ENCODE measurements at regions not wholly inside any gene's neighbourhood (a gene's known extent, or its start where the extent isn't known, plus 50 kb on each side); places are given as distances from the start of the nearest gene placed in this dataset.
"Not testable (repeated sequence)": the region's sequence is repeated elsewhere in the genome, so short reads cannot be mapped to it uniquely, and the experiment has no call there.

DNA sequence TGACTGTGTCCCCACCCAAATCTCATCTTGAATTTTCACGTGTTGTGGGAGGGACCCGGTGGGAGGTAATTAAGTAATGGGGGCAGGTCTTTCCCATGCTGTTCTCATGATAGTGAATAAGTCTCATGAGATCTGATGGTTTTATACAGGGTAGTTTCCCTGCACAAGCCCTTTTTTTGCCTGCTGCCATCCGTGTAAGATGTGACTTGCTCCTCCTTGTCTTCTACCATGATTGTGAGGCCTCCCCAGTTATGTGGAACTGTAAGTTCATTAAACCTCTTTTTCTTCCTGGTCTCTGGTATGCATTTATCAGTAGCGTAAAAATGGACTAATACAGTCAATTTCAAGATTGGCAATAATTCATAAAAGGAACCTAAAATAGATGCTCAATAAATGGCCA is 261.0 kb downstream of the ETV1 start:
- H3K27ac Mint-ChIP-seq; H3K9me3 Mint-ChIP-seq; ATAC-seq (replicated peaks); H3K4me1 Mint-ChIP-seq (ENCODE audit: low read depth in 2 of 2); H3K36me3 Mint-ChIP-seq (ENCODE audit: insufficient read depth); H3K4me3 Mint-ChIP-seq; DNase-seq; H3K27me3 Mint-ChIP-seq: not testable (repeated sequence)

DNA sequence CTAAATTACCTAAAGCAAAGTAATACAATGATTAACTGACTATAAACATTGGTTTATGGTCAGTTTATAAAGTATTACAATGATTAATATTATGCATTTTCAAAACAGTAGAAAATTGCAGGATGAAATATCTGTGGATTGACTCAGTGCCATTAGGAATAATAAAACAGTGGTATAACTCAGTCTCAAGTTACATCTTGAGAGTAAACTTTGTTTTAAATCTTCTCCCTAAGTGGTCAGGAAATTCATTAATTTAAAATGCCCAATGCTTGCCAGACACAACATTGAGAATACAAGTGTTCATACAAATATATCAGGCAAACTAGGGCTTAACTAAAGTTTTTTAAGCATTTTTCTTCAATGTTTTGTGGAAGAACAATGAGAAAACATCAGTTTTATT is 257.8 kb downstream of the ETV1 start:
- DNase-seq: no peak
- Mint-ChIP-seq H3K4me3 (no peak overlapping the region), H3K27ac (no peak overlapping the region), H3K4me1 (ENCODE audit: low read depth in 2 of 2) (no peaks in the 10 kb centered on the region), H3K27me3 (no peaks in the 10 kb centered on the region), H3K36me3 (ENCODE audit: insufficient read depth) (peaks cover 3% of the 10 kb centered on the region), H3K9me3 (peaks cover 0 to 2% of the 10 kb centered on the region in 2 donors)
- no peak for ATAC-seq (replicated peaks)

DNA sequence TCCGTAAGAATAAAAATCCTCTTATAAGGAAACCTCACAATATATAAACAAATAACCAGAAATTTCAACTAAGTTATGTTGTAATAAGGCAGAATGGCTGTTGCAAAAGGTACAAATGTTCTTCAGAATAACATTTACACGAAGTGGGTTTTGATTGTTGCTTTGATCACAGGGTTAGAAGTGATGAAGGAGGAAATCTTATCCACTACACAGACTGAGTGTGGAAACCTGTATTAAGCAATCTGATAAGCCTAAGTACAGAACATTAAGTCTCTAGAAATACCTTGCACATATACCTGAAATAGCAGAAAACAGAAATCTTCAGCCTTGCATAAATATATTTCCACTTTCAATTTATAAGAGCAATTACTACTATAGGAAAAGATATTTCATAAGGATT is 251.9 kb downstream of the ETV1 start:
- Mint-ChIP-seq H3K9me3 (no peaks in the 10 kb centered on the region), H3K36me3 (ENCODE audit: insufficient read depth) (peaks cover 3% of the 10 kb centered on the region)

DNA sequence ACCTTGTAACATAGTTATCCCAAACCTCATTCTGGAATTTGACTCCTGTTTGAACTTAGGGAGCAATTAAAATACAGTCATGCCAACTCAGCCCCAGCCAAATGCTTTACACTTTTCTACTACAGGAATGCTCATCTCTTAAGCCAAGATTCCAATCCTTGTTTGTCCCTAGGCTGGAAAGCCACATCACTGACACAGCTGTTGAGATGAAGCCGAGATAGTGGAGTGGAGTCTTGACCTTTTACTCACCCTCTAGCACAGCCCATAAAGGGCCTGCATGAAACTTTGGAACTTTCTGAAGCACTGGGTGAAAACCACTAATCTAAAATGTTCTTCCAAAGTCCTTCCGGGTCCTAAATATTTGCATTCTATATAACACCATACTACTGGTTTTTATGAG is 247.3 kb downstream of the ETV1 start:
- Mint-ChIP-seq H3K4me3 (no peak overlapping the region), H3K36me3 (ENCODE audit: insufficient read depth) (no peaks in the 10 kb centered on the region), H3K27ac (no peak overlapping the region), H3K4me1 (ENCODE audit: low read depth in 2 of 2) (no peaks in the 10 kb centered on the region), H3K9me3 (no peaks in the 10 kb centered on the region), H3K27me3 (peaks cover 0 to 30% of the 10 kb centered on the region in 2 donors)
- no peak for DNase-seq
- ATAC-seq (replicated peaks): no peak

More for the DNA sequence above, 251.9 kb downstream of the ETV1 start:
- no peak for DNase-seq
- Mint-ChIP-seq H3K4me1 (ENCODE audit: low read depth in 2 of 2) (no peaks in the 10 kb centered on the region), H3K27me3 (peaks cover 0 to 17% of the 10 kb centered on the region in 2 donors), H3K27ac (no peak overlapping the region), H3K4me3 (no peak overlapping the region)
- no peak for ATAC-seq (replicated peaks)

DNA sequence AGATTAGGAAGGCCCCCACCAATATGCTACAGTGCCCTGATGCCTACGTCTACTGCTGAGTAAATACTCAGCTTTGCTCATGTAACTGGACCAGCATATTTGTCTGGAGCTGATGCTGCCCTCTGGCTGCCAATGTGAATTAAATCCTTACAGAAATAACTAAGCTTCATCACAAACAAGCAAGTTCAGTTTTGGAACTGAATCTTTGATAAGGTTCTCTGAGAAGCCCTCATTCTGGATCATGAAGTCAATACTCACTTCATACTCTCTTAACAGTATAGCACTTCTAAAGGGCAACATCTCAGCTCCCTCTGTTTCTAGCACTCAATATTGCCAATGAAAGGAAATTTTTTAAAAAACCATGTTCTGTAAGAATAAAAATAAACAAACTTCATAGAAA is 246.7 kb downstream of the ETV1 start:
- Mint-ChIP-seq H3K4me3 (no peak overlapping the region), H3K4me1 (ENCODE audit: low read depth in 2 of 2) (no peaks in the 10 kb centered on the region), H3K27ac (no peak overlapping the region), H3K36me3 (ENCODE audit: insufficient read depth) (no peaks in the 10 kb centered on the region), H3K9me3 (no peaks in the 10 kb centered on the region), H3K27me3 (peaks cover 0 to 30% of the 10 kb centered on the region in 2 donors)
- no peak for DNase-seq
- peak; percentile 49 for ATAC-seq (replicated peaks)

DNA sequence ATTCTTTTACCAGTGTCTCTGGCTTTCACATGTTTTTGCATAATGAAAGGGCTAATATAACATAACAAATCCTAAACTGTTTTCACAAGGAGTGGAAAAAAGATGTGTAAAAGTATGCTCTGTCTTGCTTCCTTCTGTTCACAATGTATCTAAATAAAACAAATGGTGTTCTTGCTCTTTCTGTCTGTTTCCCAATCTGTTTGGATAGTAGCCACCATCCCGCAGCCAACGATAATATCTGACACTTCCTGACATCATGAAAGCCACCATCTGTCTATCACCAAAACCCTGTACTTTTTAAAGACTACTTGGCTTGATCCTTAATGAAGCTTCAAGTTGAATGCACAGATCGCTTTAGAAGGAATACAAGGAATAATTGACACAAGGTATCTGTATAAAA is 246.2 kb downstream of the ETV1 start:
- Mint-ChIP-seq H3K9me3 (no peaks in the 10 kb centered on the region), H3K27ac (no peak overlapping the region), H3K4me3 (no peak overlapping the region), H3K27me3 (peaks cover 0 to 27% of the 10 kb centered on the region in 2 donors), H3K4me1 (ENCODE audit: low read depth in 2 of 2) (no peaks in the 10 kb centered on the region), H3K36me3 (ENCODE audit: insufficient read depth) (no peaks in the 10 kb centered on the region)
- ATAC-seq (replicated peaks) (no peak), DNase-seq (no peak)

DNA sequence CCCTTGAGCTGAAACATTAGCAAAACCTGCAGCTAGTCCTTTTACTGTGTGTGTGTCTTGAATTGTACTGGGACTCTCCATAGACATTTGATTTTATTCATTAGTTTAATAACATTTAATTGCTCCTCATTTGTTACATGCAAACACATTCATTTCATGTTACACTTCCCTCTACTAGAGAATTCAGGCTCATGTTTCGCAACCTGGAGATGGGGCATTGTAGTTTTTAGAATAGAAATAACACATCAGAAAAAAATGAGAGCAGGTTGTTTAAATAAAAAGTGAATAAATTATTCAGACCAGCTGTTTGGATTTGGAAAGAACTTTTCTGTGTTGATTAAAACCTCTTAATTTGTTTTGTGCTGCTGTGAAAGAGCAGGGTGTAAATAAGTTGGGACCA is 243.9 kb downstream of the ETV1 start:
- Mint-ChIP-seq H3K27ac (no peak overlapping the region), H3K4me3 (no peak overlapping the region)

DNA sequence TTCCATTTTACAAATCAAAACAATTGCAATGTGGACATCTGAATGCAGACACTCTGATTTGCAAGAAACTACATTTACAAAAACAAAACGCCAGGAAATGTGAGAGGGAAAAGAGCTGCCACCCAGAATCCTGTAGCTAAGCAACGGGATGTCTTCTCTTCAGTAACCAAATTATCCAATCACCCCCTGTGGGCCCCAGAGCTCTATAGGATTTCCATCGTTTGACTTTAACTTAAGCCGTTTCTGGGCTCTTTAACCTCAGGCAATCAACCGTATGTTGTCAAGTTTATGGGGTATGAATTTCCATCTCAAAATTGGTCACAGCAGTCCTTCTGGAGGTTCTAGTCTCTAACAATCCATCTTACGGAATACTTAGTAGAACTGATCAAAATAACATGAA is 240.5 kb downstream of the ETV1 start:
- H3K4me1 Mint-ChIP-seq (ENCODE audit: low read depth in 2 of 2): no peaks in the 10 kb centered on the region
- no peak overlapping the region for H3K4me3 Mint-ChIP-seq
- no peak for DNase-seq
- no peaks in the 10 kb centered on the region for H3K36me3 Mint-ChIP-seq (ENCODE audit: insufficient read depth)
- no peak overlapping the region for H3K27ac Mint-ChIP-seq
- no peak for ATAC-seq (replicated peaks)
- peaks cover 0 to 4% of the 10 kb centered on the region in 2 donors for H3K27me3 Mint-ChIP-seq
- no peaks in the 10 kb centered on the region for H3K9me3 Mint-ChIP-seq

More for the DNA sequence above, 243.9 kb downstream of the ETV1 start:
- H3K4me1 Mint-ChIP-seq (ENCODE audit: low read depth in 2 of 2): no peaks in the 10 kb centered on the region
- ATAC-seq (replicated peaks) (no peak), DNase-seq (no peak)
- H3K9me3 Mint-ChIP-seq: no peaks in the 10 kb centered on the region
- peaks cover 0 to 17% of the 10 kb centered on the region in 2 donors for H3K27me3 Mint-ChIP-seq
- H3K36me3 Mint-ChIP-seq (ENCODE audit: insufficient read depth): no peaks in the 10 kb centered on the region

DNA sequence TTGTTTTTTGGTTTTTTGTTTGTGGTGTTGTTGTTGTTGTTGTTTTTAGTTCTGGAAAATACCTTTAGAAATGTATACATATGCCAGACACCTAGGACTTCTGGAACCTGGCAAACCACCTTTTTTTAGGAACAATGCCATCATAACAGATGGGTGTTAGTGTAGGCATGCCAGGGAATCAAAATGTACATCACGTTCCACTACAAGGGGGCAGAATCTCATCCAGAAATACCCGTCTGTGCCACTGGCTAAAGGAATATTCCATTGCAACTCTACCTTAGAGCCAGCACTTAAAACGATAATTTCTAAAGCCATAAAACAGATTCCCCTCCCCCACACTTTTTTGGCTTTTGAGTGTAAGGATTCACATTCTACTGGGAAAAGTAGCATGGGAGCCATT is 239.8 kb downstream of the ETV1 start:
- Mint-ChIP-seq H3K36me3 (ENCODE audit: insufficient read depth) (no peaks in the 10 kb centered on the region), H3K4me3 (no peak overlapping the region), H3K27me3 (no peaks in the 10 kb centered on the region), H3K4me1 (ENCODE audit: low read depth in 2 of 2) (no peaks in the 10 kb centered on the region), H3K27ac (no peak overlapping the region), H3K9me3 (no peaks in the 10 kb centered on the region)
- ATAC-seq (replicated peaks) (no peak), DNase-seq (no peak)

DNA sequence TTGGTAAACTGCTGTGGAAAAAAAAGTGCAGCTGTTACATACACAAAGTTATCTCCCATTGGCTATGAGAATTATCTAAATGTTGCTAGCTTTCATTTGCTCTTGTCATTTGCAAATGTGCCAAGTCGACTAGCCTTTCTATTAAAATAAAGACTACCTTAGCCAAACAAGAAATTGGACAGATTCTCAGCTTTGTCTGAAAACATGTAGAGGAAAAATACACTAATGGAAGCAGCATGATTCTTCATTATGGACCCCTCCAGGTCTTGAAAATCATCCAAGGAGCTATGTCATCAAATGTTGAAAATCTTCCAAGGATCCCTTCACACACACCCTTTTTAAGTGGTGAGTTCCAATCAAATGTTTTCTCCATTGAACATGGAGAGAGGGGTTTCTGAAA is 237.7 kb downstream of the ETV1 start:
- H3K4me1 Mint-ChIP-seq (ENCODE audit: low read depth in 2 of 2): no peaks in the 10 kb centered on the region
- H3K27ac Mint-ChIP-seq: no peak overlapping the region
- no peak overlapping the region for H3K4me3 Mint-ChIP-seq
- DNase-seq (no peak), ATAC-seq (replicated peaks) (no peak)
- H3K36me3 Mint-ChIP-seq (ENCODE audit: insufficient read depth): no peaks in the 10 kb centered on the region
- no peaks in the 10 kb centered on the region for H3K9me3 Mint-ChIP-seq
- no peaks in the 10 kb centered on the region for H3K27me3 Mint-ChIP-seq

DNA sequence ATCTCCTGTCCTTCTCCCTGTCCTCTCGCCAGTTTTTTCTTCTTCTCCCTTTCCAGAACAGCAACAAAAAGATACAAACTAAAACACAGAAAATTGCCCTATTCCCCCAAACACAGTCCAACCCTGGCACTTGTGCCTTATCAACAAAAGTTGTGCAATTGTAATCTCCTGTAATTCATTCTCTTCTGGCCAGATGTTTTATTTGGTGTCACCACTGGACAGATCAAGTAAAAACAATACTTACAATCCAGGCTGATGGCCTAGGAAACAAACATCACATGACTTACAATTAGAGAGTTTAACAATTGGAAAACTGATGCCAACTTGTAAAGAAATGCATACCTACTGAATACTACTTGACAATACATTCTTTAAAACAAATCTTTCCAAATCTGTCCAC is 231.6 kb downstream of the ETV1 start:
- Mint-ChIP-seq H3K4me3 (no peak overlapping the region), H3K27me3 (peaks cover 0 to 6% of the 10 kb centered on the region in 2 donors), H3K27ac (no peak overlapping the region), H3K4me1 (ENCODE audit: low read depth in 2 of 2) (no peaks in the 10 kb centered on the region), H3K36me3 (ENCODE audit: insufficient read depth) (no peaks in the 10 kb centered on the region), H3K9me3 (no peaks in the 10 kb centered on the region)
- no peak for ATAC-seq (replicated peaks)
- no peak for DNase-seq

DNA sequence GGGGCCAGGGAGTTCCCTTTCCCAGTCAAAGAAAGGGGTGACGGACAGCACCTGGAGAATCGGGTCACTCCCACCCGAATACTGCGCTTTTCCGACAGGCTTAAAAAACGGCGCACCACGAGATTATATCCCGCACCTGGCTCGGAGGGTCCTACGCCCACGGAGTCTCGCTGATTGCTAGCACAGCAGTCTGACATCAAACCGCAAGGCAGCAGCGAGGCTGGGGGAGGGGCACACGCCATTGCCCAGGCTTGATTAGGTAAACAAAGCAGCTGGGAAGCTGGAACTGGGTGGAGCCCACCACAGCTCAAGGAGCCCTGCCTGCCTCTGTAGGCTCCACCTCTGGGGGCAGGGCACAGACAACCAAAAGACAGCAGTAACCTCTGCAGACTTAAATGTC is 223.6 kb downstream of the ETV1 start:
- DNase-seq: not testable (repeated sequence)

DNA sequence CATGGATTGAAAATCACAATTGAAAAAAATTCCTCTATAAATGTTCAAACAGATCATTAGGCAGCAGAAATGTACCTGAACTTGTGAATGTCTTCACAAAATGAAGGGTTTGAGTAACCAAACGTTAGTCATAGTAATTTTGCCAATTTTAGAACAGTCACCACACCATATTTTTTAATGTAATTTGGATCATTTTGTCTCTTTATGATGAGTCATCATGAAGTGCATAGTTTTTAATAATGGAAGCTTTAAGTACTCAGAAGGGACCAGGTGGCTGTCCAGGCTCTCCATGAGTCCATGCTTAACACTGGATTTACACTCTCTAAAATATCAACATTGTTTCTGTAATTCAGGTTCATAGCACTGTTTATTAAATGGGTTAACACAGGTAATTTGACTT is 219.2 kb downstream of the ETV1 start:
- H3K4me1 Mint-ChIP-seq (ENCODE audit: low read depth in 2 of 2): no peaks in the 10 kb centered on the region

More for the DNA sequence above, 223.6 kb downstream of the ETV1 start:
- not testable (repeated sequence) for H3K9me3 Mint-ChIP-seq; H3K4me1 Mint-ChIP-seq (ENCODE audit: low read depth in 2 of 2); H3K27me3 Mint-ChIP-seq; H3K4me3 Mint-ChIP-seq; H3K36me3 Mint-ChIP-seq (ENCODE audit: insufficient read depth); ATAC-seq (replicated peaks); H3K27ac Mint-ChIP-seq

DNA sequence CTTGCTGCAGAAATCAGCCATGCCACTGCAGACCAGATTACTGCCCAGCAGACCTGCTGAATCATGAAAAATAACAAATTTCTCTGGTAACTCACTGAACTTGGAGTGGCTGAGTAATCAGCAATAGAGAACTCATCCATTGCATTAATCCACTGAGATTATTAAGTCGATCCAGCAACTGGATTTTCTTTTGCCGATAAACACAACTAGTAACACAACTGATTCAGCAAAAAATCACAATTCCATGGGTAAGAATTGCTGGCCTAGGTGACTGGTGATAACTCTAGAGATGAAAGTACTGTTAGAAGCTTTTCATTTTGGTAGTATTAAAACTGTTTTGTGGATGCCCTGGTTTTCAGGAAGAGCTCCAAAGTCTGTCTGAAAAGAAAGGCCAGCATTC is 214.5 kb downstream of the ETV1 start:
- H3K27ac Mint-ChIP-seq: no peak overlapping the region
- H3K36me3 Mint-ChIP-seq (ENCODE audit: insufficient read depth): no peaks in the 10 kb centered on the region
- DNase-seq (no peak), ATAC-seq (replicated peaks) (no peak)
- H3K9me3 Mint-ChIP-seq: no peaks in the 10 kb centered on the region
- no peak overlapping the region for H3K4me3 Mint-ChIP-seq
- H3K4me1 Mint-ChIP-seq (ENCODE audit: low read depth in 2 of 2): peaks cover 0 to 5% of the 10 kb centered on the region in 2 donors
- no peaks in the 10 kb centered on the region for H3K27me3 Mint-ChIP-seq

More for the DNA sequence above, 219.2 kb downstream of the ETV1 start:
- ATAC-seq (replicated peaks) (no peak), DNase-seq (no peak)
- no peak overlapping the region for H3K27ac Mint-ChIP-seq
- no peaks in the 10 kb centered on the region for H3K9me3 Mint-ChIP-seq
- H3K36me3 Mint-ChIP-seq (ENCODE audit: insufficient read depth): no peaks in the 10 kb centered on the region
- H3K4me3 Mint-ChIP-seq: no peak overlapping the region
- H3K27me3 Mint-ChIP-seq: no peaks in the 10 kb centered on the region

DNA sequence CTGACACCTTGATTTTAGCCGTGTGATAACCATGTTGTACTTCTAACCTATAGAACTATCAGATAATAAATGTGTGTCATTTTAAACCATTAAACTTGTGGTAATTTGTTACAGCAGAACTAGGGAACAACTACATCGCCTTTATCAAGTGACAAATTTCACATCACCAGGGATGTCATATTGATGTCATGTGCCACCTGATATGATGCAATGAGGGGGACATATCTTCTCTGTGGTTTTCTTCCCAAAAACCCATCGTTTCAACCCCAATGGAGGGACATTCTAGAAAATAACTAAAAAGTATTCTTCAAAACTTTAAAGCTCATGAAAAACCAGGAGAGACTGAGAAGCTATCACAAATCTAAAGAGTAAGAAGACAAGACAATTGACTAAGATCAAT is 212.2 kb downstream of the ETV1 start:
- Mint-ChIP-seq H3K27me3 (no peaks in the 10 kb centered on the region), H3K27ac (no peak overlapping the region), H3K9me3 (no peaks in the 10 kb centered on the region), H3K4me3 (no peak overlapping the region), H3K36me3 (ENCODE audit: insufficient read depth) (no peaks in the 10 kb centered on the region), H3K4me1 (ENCODE audit: low read depth in 2 of 2) (peaks cover 0 to 5% of the 10 kb centered on the region in 2 donors)
- ATAC-seq (replicated peaks) (no peak), DNase-seq (no peak)

Measured in effector memory CD8-positive, alpha-beta T cell (primary cell).